GM12874 (cell line): ENCODE measurements at regions not wholly inside any gene's neighbourhood (a gene's known extent, or its start where the extent isn't known, plus 50 kb on each side); places are given as distances from the start of the nearest gene placed in this dataset.

ENCODE experiments used
- CTCF ChIP-seq: IDR thresholded peaks from 2 replicates; pipeline ENCODE4 v1.5.1; 2011; ENCODE audit warnings: low read depth, mild to moderate bottlenecking, control low read depth, low read length, moderate library complexity; ENCODE audit not compliant: insufficient read depth

DNA sequence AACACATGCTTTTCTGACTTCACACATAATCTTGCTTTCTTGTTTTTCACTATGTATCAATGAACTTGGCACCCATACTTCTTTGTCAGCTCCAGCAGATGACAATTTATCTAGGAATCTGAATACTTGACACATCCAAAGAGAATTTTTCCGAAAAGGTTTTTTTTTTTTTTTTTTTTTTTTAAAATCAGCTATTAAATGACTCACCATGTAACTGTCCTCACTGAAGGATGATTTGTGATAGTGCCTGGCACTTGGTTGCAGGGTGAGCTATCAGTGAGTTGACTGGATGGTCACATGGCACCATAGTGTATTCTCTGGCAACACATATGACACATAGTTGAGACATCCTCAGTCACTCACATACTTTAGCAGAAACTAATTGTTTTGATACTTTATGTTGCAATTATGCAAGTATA lies 133.4 kb upstream of the E2F8 start:
- no peak for TF ChIP-seq CTCF

DNA sequence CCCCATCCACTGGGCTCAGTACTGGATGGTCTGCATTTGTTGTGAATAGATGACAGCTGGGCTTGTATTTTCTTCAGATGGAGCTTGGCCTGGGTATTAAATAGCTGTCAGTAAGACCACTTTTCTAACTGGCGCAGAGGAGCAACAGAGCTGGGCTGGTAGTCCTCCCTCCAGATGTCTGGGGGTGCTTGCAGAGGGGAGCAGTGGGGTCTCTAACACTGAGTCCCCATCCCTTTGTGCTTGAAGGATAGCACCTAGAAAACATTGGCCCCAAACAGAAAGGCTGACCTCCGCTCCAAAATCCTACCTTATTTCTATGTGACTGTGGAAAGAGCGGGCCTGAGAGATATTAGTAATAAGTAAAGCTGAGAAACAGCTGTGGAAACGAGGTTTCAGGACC lies 131.6 kb upstream of the E2F8 start:
- TF ChIP-seq CTCF = no peak

DNA sequence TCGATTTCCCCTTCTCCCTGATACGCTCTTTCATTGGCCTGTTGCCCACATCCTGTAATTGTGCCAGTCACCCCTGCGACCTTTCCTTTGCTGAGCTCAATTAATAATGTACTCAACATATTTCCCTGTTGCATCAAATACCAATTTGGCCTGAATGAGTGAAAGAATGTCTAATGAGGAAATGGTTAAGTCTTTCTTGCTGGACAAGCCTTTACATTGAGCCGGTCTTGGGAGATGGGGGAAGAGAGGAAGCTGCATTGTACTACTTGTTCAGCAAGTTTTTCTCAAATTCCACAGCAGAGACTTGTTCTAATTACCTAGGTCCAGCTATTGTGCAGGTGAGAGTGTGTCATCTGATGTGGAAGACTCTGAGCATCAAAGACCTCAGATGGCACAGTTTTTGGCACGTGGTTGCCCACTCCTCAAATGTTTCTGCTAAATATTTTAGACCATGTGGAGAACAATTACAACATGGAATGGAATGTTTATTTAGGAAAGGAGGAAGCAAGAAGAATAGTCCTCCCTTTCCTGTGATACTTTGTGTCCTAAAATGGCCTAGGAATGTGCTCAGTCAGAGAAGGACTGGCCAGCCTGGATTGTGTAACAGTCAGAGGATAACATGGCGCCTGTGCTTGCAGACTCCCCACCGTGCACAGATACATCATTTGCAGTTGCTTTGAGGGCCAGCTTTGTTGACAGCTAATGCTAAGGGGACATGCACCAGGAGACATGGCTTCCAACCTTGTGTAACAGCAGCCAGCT lies 129.5 kb upstream of the E2F8 start:
- TF ChIP-seq CTCF = no peak

DNA sequence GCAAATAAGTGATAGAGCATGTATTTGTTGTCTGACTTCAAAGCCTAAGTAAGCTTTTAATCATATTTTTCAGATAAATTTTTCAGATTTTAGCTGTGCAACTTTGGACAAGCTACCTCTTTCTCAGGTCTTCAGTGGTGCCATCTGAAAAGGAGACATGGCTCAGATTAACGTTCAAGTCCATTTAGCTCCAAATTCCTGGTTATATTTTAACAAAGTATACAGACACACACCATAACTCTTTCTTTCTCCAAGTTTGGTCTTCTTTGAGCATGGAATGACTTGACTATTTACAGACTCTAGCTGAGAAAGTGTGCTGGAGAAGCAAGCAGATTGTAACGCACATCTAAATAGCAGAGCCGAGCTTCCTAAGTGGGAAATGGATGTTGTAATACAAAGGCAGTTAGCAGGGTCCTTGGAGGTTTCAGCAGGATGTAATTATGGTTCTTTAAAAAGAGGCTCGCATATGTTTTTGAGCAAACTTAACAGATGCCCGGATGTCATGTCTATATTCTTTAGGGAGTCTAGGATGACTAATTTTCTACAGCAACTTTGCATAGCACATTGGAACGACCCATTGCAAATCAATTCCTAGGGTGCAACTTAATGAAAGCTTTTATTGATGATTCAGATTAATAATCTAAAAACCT lies 128.1 kb upstream of the E2F8 start:
- TF ChIP-seq CTCF = no peak

GRCh38 chr11:19366992-19367709 lies 126.4 kb upstream of the E2F8 start:
- TF ChIP-seq CTCF = no peak

DNA sequence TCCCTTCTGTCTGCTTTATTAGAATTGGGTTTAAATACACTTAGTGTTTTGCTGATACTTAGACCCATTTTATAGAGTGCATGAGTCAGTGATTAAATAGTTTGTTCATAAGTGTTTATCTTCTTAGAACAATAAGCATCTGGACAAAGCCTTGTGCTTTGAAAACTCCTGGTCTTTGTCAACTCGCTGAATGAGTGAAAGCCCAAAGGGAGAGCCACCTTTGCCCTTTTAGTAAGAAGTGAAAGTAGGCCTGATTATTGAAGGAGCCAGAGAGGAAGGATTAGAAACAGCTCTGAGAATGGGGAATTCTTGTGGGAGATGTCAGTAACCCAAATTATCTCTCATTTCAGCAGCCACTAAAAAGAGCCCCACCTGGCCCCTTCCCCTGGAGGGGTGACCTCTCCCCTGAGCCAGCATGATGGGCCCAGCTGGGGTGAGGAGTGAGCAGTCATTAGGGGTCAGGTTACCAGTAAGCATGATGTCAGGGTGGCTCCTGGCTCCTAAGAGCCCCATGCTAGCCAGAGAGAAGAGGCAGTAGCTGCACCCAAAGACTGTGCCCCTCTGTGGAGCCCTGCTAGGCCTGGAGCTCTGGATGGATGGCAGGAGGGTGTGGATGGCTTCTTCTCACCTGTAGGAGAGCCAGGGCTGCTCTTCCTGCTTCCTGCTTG lies 125.1 kb upstream of the E2F8 start:
- TF ChIP-seq CTCF = no peak
